ENCODE measurements at regions not wholly inside any gene's neighbourhood (a gene's known extent, or its start where the extent isn't known, plus 50 kb on each side); places are given as distances from the start of the nearest gene placed in this dataset.

DNA sequence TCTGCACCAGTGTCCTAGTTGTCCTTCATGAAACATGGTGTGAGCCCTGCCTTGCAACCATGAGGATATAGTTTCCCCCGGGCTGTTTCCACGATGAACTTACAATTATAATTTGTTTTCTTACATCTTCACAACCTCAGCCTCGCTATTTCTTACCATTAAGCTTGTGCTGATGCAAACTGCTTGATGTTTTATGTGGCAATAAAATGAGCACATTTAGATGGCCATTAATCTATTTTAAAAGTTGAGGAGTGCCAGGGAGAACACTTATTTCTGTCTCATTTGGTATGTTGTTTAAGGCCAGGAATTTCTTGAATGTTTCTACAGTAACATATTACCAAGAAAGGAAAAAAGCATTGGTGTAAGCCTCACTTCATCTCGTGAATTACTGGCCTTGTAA, 214.5 kb upstream of the SLC8A1 start:
- TF ChIP-seq, protein P1, sequence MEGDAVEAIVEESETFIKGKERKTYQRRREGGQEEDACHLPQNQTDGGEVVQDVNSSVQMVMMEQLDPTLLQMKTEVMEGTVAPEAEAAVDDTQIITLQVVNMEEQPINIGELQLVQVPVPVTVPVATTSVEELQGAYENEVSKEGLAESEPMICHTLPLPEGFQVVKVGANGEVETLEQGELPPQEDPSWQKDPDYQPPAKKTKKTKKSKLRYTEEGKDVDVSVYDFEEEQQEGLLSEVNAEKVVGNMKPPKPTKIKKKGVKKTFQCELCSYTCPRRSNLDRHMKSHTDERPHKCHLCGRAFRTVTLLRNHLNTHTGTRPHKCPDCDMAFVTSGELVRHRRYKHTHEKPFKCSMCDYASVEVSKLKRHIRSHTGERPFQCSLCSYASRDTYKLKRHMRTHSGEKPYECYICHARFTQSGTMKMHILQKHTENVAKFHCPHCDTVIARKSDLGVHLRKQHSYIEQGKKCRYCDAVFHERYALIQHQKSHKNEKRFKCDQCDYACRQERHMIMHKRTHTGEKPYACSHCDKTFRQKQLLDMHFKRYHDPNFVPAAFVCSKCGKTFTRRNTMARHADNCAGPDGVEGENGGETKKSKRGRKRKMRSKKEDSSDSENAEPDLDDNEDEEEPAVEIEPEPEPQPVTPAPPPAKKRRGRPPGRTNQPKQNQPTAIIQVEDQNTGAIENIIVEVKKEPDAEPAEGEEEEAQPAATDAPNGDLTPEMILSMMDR (IDR thresholded peaks at IDR 0.05) = no peak
- TF ChIP-seq POLR2A (IDR thresholded peaks at IDR 0.05) = no peak

All from uterus (tissue), 2 donors.